MM.1S (cell line): ENCODE measurements at regions not wholly inside any gene's neighbourhood (a gene's known extent, or its start where the extent isn't known, plus 50 kb on each side); places are given as distances from the start of the nearest gene placed in this dataset.

Experiments
- EZH2 ChIP-seq: fragments of 300-600 bp; sonication (generic); optimal IDR thresholded peaks from 2 replicates; pipeline ENCODE3; 2017; ENCODE audit warnings: low read depth, mild to moderate bottlenecking, antibody characterized with exemption, low read length, mixed read lengths
- TF ChIP-seq, protein P1 (sequence below): fragments of 300-600 bp; sonication (generic); IDR thresholded peaks from 2 replicates; pipeline ENCODE4 v1.5.1; 2016; ENCODE audit warnings: antibody characterized with exemption, low read length, mixed read lengths

DNA sequence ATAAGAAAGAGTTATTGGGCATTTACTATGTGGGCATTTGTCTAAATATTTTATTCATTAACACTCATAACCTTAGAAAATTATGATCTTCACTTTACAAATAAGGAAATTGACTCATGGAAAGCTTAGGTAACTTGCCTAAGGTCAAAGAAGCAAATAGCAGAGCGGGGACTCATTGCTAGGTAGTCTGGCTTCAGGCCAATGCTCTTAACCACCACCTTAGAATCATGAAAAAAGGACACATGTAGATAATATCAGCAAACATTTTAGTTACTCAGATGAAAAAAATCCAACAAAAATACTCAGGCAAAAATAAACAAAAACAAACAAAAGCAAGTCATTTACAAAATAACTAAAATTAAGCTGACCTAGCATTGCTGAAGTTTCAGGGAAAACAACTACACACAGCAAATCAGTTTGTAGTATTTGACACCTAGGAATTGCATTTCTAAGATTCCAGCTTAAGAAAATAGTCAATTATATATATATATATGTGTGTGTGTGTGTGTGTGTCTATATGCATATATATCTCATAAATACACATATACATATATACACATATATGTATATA is 166.0 kb downstream of the HMHB1 start:
- no peak for TF ChIP-seq EZH2
- TF ChIP-seq, protein P1, sequence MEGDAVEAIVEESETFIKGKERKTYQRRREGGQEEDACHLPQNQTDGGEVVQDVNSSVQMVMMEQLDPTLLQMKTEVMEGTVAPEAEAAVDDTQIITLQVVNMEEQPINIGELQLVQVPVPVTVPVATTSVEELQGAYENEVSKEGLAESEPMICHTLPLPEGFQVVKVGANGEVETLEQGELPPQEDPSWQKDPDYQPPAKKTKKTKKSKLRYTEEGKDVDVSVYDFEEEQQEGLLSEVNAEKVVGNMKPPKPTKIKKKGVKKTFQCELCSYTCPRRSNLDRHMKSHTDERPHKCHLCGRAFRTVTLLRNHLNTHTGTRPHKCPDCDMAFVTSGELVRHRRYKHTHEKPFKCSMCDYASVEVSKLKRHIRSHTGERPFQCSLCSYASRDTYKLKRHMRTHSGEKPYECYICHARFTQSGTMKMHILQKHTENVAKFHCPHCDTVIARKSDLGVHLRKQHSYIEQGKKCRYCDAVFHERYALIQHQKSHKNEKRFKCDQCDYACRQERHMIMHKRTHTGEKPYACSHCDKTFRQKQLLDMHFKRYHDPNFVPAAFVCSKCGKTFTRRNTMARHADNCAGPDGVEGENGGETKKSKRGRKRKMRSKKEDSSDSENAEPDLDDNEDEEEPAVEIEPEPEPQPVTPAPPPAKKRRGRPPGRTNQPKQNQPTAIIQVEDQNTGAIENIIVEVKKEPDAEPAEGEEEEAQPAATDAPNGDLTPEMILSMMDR: no peak
